ENCODE measurements at regions not wholly inside any gene's neighbourhood (a gene's known extent, or its start where the extent isn't known, plus 50 kb on each side); places are given as distances from the start of the nearest gene placed in this dataset.

- DNase-seq: no peak
Observed at GRCh38 chr6:125662296-125662695, 87.1 kb upstream of the HEY2 start.

GRCh38 chr6:125665295-125665814 lies 84.1 kb upstream of the HEY2 start:
- DNase-seq: no peak

GRCh38 chr6:125667326-125667725 lies 82.1 kb upstream of the HEY2 start:
- DNase-seq: peak; percentile 28

- no peak for DNase-seq
Observed at GRCh38 chr6:125668071-125668470, 81.4 kb upstream of the HEY2 start.

- DNase-seq: peak; percentile 47
Observed at GRCh38 chr6:125670568-125670967, 78.9 kb upstream of the HEY2 start.

GRCh38 chr6:125671323-125671722 lies 78.1 kb upstream of the HEY2 start:
- DNase-seq: no peak

GRCh38 chr6:125674230-125674629 lies 75.2 kb upstream of the HEY2 start:
- no peak for DNase-seq

- no peak for DNase-seq
Observed at GRCh38 chr6:125678601-125679000, 70.8 kb upstream of the HEY2 start.

GRCh38 chr6:125679128-125679527 lies 70.3 kb upstream of the HEY2 start:
- DNase-seq: no peak

GRCh38 chr6:125679651-125680050 lies 69.8 kb upstream of the HEY2 start:
- no peak for DNase-seq

- DNase-seq: no peak
Observed at GRCh38 chr6:125682939-125683338, 66.5 kb upstream of the HEY2 start.

GRCh38 chr6:125688138-125688537 lies 61.3 kb upstream of the HEY2 start:
- no peak for DNase-seq

GRCh38 chr6:125693480-125693879 lies 56.0 kb upstream of the HEY2 start:
- DNase-seq: no peak

- DNase-seq: no peak
Observed at GRCh38 chr6:125699591-125699990, 49.8 kb upstream of the HEY2 start.
